NCI-H187 (cell line): ENCODE measurements at regions not wholly inside any gene's neighbourhood (a gene's known extent, or its start where the extent isn't known, plus 50 kb on each side); places are given as distances from the start of the nearest gene placed in this dataset.

Source experiments
- DNase-seq, 2 experiments: peaks; one replicate each; lab custom pipeline; 2025; lab: John Stamatoyannopoulos, UW

- DNase-seq, result no peak
Measured at GRCh38 chr14:101046071-101046470, 142.5 kb upstream of the RTL1 start.

DNA sequence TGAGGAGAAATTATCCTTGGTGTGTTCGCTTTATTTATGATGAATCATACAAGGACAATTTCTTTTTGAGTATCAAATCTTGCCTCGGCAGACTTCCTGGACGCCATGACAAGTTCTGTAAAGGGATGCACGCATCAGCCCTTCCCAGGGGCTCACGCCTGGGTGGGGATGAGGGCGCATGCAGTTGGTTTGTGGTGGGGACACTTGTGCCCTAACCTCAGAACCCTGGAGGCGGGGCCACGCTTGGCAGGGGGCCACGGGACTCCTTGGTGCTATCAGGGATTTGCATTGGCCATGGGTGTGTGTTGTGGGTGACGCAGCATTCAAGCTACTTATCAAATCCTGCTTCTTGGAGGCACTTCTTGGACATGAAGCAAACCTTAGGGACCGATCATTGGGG, 143.8 kb upstream of the RTL1 start:
- DNase-seq, result no peak

GRCh38 chr14:101048766-101049165, 145.2 kb upstream of the RTL1 start:
- DNase-seq, result no peak

DNA sequence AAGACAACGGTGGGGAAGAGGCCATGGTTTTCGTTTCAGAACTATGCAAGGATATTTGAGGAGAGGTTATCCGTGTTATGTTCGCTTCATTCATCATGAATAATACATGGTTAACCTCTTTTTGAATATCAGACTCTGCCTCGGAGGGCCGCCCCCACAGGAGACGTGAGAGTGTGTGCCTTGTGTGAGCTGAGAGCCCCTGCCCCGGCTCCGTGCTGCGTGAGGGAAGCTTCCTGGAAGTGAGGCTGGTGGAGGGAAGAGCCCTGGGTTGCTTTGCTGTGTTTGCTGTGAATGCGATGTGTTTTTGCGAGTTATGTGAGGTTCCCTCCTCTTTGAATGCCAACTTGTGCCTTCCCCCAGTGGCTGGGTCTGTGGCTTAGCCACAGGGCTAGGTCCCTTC, 146.0 kb upstream of the RTL1 start:
- DNase-seq, result no peak

GRCh38 chr14:101049942-101050341, 146.4 kb upstream of the RTL1 start:
- no peak for DNase-seq

GRCh38 chr14:101050901-101051490, 147.5 kb upstream of the RTL1 start:
- DNase-seq, result no peak

- DNase-seq, result no peak
Measured at GRCh38 chr14:101054671-101055070, 151.1 kb upstream of the RTL1 start.

DNA sequence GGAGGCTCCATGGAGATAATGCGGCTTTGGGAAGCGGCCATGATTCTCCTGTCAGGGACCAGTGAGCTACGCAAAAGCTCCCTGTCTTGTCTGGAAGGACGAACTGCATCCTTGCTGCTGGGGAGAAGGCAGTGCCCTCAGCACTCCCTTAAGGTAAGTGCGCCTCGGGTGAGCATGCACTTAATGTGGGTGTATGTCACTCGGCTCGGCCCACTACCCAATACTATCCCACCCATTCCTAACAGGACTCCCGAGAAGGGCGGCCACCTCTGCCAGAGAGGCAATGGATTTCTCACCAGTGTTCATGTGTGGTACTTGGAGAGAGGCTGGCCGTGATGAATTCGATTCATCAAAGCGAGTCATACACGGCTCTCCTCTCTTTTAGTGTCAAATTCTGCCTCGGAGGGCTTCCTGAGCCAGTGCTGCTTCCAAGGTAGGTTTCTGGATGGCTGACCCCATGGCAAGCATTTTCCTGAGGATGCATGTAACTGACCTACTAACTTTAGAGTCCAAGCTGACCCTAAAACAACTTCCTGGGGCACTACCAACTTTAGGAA, 151.7 kb upstream of the RTL1 start:
- DNase-seq, result no peak

DNA sequence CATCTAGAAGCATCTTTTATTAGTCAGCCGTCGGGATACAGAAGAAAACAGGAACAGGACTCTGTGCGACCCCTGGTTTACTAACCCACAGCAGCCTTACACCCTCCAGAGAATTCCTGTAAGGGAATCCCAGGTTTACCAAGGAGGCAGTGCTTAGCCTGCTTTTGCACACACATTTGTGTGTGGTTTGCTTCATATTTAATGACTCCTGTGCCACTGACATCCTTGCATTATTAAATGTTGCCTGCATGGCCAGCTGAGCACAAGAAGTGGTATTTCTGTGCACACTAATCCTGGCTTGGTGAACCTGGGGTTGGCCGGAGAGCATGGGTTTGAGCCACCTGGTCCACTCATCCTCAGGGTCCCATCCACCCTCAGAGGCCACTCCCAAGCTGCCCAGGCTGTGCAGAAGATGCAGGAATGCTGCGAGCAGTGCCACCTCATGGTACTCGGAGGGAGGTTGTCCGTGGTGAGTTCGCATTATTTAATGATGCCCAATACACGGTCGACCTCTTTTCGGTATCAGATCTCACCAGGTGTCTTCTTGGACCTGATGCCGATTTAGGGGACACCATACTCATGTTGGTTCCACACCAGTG, 152.4 kb upstream of the RTL1 start:
- DNase-seq, result no peak

- no peak for DNase-seq
Measured at GRCh38 chr14:101056446-101056845, 152.9 kb upstream of the RTL1 start.

DNA sequence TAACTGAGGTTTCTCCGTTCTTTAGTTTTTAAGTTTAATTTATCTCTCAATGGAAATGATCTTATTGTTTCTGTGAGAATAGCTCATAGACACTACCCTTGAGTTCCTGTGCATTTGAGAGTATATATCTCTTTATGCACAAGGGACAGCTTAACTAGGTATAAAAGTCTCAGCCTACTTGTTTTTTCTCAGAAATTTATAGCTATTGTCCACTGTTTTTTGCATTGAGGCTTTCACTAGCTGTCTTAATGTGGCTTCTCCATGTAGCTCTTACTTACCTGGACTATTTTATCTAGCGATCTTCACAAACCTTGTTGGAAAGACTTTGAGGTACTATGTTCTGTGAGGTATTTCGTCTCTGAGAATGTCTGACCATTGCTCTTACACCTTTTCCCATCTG, 153.9 kb upstream of the RTL1 start:
- DNase-seq, result no peak

GRCh38 chr14:101058571-101058970, 155.0 kb upstream of the RTL1 start:
- DNase-seq, result no peak

GRCh38 chr14:101060171-101060601, 156.7 kb upstream of the RTL1 start:
- DNase-seq, result no peak

DNA sequence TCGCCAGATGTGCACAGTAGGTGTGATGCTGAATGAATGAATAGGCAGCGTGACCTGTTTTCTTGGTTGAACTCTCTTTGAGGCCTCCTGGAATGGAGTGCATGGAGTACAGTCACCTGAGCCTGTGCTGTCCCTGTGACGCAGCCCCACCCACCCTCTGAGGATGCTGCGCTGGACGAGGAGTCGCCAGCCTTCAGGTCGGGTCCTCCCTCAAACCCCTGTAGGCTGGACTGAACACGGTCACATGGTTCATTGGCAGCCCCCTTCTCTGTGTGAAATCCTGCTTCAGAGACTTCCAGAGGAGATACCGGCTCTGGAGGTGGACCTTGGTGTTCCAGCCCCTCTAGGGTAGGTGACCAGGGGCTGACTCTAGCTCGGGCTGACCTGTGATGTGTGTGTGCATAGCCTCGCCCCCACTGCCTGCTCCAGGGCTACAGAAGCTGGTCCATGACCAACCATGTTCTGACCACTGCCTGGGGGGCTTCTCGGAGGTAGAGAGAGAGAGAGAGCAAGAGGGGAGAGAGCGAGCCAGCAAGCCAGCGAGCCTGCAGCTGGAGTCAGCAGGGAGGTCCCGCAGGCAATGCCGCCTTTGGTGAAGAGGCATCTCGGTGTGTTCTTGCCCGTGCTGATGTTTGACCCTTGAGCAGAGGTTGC, 158.0 kb upstream of the RTL1 start:
- no peak for DNase-seq

- DNase-seq, result no peak
Measured at GRCh38 chr14:101062065-101062450, 158.5 kb upstream of the RTL1 start.

DNA sequence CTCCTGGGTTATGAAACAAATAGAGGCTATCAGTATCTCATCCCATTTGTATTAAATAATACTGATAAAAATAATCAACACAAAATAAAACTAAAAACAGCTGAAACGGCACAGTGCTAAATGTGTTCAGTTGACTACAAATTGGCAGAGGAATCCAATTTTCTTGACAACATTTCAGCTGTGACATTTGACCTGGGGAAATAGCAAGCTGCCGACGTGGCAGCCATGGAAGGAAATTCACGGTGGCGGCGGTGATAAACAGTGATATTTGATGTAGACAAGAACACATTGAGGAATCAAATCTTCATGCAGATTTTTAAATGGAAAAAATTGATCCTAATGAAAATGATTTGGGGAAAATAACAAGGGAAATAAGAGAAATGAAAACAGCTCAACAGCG, 159.1 kb upstream of the RTL1 start:
- DNase-seq, result no peak

GRCh38 chr14:101063121-101063520, 159.6 kb upstream of the RTL1 start:
- no peak for DNase-seq

DNA sequence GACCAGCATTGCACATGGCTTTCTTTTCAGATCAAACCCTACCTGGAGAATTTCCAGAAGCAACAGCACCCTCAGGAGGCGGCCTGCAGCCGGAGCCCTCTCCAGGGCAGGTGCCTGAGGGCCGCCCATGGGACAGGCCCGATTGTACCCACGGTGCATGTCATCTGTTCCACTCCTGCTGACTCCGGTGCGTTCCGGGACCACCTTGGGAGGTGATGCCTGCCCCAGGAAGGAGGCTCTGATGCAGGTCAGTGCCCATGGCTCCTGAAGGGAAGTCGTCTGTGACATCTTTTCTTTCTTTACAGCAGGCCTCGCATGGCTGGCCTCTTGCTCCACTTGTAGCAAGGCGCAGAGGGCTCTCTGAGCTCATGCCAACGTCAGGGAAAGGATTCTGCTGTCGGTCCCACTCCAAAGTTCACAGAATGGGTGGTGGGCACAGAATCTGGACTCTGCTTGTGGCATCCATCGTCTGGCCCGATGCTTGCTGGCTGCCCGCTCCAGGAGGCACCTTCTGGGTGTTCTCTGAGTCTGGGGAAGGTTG, 160.7 kb upstream of the RTL1 start:
- DNase-seq, result no peak

DNA sequence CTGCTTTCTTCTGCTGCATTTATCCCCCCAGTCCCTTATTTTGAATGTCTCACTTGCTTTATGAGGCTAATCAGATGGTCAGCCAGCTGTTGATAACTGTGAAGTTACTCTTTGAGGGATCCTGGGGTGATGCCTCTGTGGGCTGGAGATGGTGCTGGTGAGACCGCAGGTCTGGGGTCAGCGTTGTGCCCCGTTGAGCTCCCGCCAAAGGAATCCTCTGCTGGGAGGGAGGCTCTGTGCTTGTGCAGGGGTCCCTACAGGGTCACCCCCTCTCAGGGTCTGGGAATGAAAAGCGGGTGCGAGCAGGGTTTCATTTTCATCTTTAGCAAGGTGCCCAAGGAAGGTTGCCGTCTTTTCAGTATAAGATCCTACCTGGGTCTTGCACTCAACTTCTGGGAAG, 161.2 kb upstream of the RTL1 start:
- DNase-seq, result no peak

- DNase-seq, result no peak
Measured at GRCh38 chr14:101065246-101065645, 161.7 kb upstream of the RTL1 start.

DNA sequence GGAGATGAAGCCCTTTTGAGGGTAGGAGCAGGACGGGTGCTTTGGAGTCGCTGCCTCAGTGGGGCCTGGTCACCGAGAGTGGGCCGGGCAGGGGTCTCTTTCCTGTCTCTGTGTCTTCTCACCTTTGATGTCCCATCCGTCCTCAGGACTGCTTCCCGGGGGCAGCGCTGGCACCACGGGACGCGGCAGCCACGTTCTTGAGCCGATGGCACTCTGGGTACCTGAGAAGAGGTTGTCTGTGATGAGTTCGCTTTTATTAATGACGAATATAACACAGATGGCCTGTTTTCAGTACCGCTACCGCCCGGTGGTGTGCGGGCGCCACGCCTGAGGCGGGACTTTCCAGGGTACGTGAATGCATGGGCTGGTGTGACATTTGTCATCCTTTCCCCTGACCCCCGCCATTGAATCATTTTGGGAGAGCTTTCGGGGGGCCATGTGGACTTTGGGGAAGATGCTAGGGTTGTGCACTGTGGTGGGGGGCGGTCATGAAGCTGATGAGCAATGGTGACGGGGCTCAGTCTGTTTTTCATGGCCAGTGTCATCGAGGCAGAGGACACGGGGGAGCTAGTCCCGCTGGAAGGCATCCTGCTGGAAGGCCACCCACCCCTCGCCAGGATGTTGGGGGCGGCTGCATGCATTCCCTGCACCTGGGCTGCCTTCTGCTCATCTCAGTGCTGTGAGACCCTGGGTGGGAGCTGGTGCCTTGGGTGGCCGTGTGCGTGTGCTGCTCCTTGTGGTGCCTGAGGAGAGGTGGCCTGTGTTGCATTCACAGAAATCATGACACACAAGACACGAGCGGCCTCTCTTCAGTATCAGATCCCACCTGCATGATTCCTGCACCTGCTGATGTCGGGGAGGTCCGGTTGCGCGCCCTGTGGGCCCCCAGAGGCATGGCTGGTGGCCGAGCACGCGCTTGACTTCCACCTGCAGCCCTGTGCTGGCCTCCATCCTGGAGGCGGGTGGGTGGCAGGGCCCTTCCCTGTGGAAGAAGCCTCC, 162.5 kb upstream of the RTL1 start:
- no peak for DNase-seq
